Heart left ventricle (tissue), 16 donors: ENCODE measurements at regions not wholly inside any gene's neighbourhood (a gene's known extent, or its start where the extent isn't known, plus 50 kb on each side); places are given as distances from the start of the nearest gene placed in this dataset.

Experiments
- ATAC-seq, 4 donors: fragments of 200-7000 bp; cut with Tn5 transposase; one replicate each; pipeline ENCODE4 v1.9.1; 2020 to 2022; ENCODE audit warnings: moderate library complexity in 4 of 4, mild to moderate bottlenecking in 3 of 4, moderate number of reproducible peaks in 1 of 4
- DNase-seq, 5 donors: peaks; one replicate each; pipeline ENCODE4 v3.0.0-alpha.2; 2020
- H3K27ac ChIP-seq, 12 donors: fragments of 200-600 bp; sonication (generic) in 4 of 12; one replicate each; pipeline versions ENCODE4 v1.5.0 to v1.8.0; 2016 to 2022; ENCODE audit warnings: mild to moderate bottlenecking in 2 of 12
- H3K27me3 ChIP-seq, 9 donors: fragments of 200-600 bp; sonication (generic) in 2 of 9; one replicate each; pipeline versions ENCODE4 v1.5.1 to v1.8.0; 2016 to 2022; ENCODE audit warnings: mild to moderate bottlenecking in 3 of 9
- H3K36me3 ChIP-seq, 9 donors: fragments of 200-600 bp; sonication (generic) in 2 of 9; one replicate each; pipeline versions ENCODE4 v1.5.0 to v1.8.0; 2018 to 2022; ENCODE audit warnings: mild to moderate bottlenecking in 2 of 9
- H3K4me1 ChIP-seq, 12 donors: fragments of 200-600 bp; sonication (generic) in 4 of 12; one replicate each; pipeline versions ENCODE4 v1.5.0 to v1.8.0; 2016 to 2022; ENCODE audit warnings: mild to moderate bottlenecking in 3 of 12
- H3K4me3 ChIP-seq, 12 donors: fragments of 200-600 bp; sonication (generic) in 4 of 12; one replicate each; pipeline versions ENCODE4 v1.5.0 to v1.8.0; 2017 to 2022; ENCODE audit warnings: mild to moderate bottlenecking in 9 of 12, moderate library complexity in 4 of 12
- H3K9me3 ChIP-seq, 12 donors: fragments of 200-600 bp; sonication (generic) in 4 of 12; one replicate each; pipeline versions ENCODE4 v1.5.0 to v1.8.0; 2016 to 2022; ENCODE audit warnings: mild to moderate bottlenecking in 1 of 12
- POLR2A ChIP-seq, 2 donors: fragments of 450-650 bp; IDR thresholded peaks; one replicate each; pipeline ENCODE4 v1.6.1; 2017; ENCODE audit warnings: antibody characterized with exemption in 2 of 2, mild to moderate bottlenecking in 2 of 2, moderate library complexity in 2 of 2
- WGBS, 4 donors: extraction: QIAGEN DNeasy Blood & Tissue Kit in 2 of 4; methylation state at CpG; one replicate each; pipeline versions ENCODE4 v1.1.5 to v1.1.7; 2013 to 2018; 5-methylcytosine and 5-hydroxymethylcytosine counted together
- intact Hi-C, 10 donors: fragments of 100-400 bp; cut with DNase I; formaldehyde crosslinking; loops; one replicate each; pipeline versions ENCODE4 v1.11.1 to v1.14.2; 2022
- TF ChIP-seq, protein P1 (sequence below), 12 donors: fragments of 200-600 bp; sonication (generic) in 4 of 12; IDR thresholded peaks; one replicate each; pipeline versions ENCODE4 v1.5.0 to v1.8.0; 2018 to 2022; ENCODE audit warnings: antibody characterized with exemption in 12 of 12, mild to moderate bottlenecking in 5 of 12
- donor health status: ischemic (EF 13 %, LVEDD 7.1; RV severe dilation, severe dysfunction).
- donor health status: healthy with polysubstance abuse.
- donor health status: DM: no; HTN: yes; CAD: no.
- donor health status: DM: no; HTN: no; CAD: no.
- donor health status: ischemic (EF 25% LVEDD 6.9; RV normal size, moderate dysfunction).
- donor health status: ischemic (EF 25% LVEDD 5.7; RV mildly dilated, moderate dysfunction).
- donor health status: healthy.
- donor health status: DM: yes; HTN: yes; CAD: no.
- donor health status: ischemic (EF 35%, LVEDD 5.7; RV mildly dilated, moderate dysfunction).
- donor health status: nonischemic (EF 11% LVEDD 7.7; RV severe dilation, severe dysfunction).
- donor health status: DM: yes; HTN: yes; CAD: no.
- donor health status: PGD.
- donor health status: ischemic (EF 29% LVEDD 5.4; RV normal size, mild dysfunction).
- donor health status: nonischemic (EF 23%, LVEDD 6.1; RV moderate dilation, normal function).

DNA sequence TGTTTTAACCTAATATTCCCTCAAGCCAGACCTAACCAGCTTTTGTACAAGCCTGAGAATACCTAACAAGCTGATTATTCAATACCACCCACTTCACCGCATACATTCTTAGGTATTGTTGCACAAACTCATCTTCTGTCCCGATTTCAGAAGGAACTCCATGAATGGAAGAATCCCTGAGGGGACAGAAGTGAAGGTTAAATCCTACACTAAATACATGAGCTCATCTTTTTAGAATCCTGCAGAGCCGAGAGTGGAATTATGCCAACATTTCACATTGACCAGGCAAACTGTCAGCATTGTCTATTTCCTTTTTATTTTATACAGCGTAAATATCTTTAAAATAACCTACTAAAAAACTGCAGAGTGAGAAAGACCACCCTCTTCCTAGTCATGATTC, 140.7 kb upstream of the PRICKLE1 start:
- Histone ChIP-seq H3K27ac (no peak overlapping the region), H3K27me3 (no peaks in the 10 kb centered on the region), H3K36me3 (no peaks in the 10 kb centered on the region), H3K4me1 (peaks cover 0 to 6% (median 0%) of the 10 kb centered on the region in 12 donors), H3K4me3 (no peak overlapping the region), H3K9me3 (peaks cover 0 to 17% (median 5%) of the 10 kb centered on the region in 12 donors)
- WGBS, 4 donors, result 42 to 48% (median 47%) methylated on average over 4 of the region's 4 CpGs
- intact Hi-C loops, result loop anchor here in 1 of 10 donors (10.0 kb wide), 1 partner anchor 245 kb away; no protein-coding TSS in a partner anchor
- DNase-seq (no peak), ATAC-seq (no peak)
- TF ChIP-seq POLR2A (IDR thresholded peaks at IDR 0.05), result no peak
- TF ChIP-seq, protein P1, sequence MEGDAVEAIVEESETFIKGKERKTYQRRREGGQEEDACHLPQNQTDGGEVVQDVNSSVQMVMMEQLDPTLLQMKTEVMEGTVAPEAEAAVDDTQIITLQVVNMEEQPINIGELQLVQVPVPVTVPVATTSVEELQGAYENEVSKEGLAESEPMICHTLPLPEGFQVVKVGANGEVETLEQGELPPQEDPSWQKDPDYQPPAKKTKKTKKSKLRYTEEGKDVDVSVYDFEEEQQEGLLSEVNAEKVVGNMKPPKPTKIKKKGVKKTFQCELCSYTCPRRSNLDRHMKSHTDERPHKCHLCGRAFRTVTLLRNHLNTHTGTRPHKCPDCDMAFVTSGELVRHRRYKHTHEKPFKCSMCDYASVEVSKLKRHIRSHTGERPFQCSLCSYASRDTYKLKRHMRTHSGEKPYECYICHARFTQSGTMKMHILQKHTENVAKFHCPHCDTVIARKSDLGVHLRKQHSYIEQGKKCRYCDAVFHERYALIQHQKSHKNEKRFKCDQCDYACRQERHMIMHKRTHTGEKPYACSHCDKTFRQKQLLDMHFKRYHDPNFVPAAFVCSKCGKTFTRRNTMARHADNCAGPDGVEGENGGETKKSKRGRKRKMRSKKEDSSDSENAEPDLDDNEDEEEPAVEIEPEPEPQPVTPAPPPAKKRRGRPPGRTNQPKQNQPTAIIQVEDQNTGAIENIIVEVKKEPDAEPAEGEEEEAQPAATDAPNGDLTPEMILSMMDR (IDR thresholded peaks at IDR 0.05), result no peak

DNA sequence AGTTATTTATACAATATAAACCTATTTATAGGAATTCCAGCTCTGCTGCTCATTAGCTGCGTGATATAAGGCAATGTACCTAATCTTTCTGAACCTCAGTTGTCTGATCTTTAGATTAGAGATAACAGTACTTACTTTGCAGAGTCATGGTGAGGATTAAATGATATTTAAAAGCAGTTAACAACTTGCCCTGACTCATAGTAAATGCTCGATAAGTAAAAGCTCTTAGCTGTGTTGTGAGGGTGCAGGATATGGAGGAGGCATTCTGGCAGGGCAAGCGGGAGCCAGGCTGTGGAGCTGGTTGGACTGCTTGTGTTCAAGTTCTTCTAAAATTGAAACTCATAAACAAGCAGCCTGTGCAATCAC, 140.0 kb upstream of the PRICKLE1 start:
- Histone ChIP-seq H3K9me3 (peaks cover 0 to 23% (median 6%) of the 10 kb centered on the region in 12 donors), H3K36me3 (no peaks in the 10 kb centered on the region), H3K4me1 (peaks cover 0 to 6% (median 0%) of the 10 kb centered on the region in 12 donors), H3K27me3 (no peaks in the 10 kb centered on the region), H3K4me3 (no peak overlapping the region), H3K27ac (no peak overlapping the region)
- WGBS, 4 donors, result 83 to 87% (median 84%) methylated on average over 3 of the region's 3 CpGs
- no peak for DNase-seq
- no peak for ATAC-seq
- intact Hi-C loops, result no loop called here
- TF ChIP-seq, protein P1 (IDR thresholded peaks at IDR 0.05), result no peak
- TF ChIP-seq POLR2A (IDR thresholded peaks at IDR 0.05), result no peak

DNA sequence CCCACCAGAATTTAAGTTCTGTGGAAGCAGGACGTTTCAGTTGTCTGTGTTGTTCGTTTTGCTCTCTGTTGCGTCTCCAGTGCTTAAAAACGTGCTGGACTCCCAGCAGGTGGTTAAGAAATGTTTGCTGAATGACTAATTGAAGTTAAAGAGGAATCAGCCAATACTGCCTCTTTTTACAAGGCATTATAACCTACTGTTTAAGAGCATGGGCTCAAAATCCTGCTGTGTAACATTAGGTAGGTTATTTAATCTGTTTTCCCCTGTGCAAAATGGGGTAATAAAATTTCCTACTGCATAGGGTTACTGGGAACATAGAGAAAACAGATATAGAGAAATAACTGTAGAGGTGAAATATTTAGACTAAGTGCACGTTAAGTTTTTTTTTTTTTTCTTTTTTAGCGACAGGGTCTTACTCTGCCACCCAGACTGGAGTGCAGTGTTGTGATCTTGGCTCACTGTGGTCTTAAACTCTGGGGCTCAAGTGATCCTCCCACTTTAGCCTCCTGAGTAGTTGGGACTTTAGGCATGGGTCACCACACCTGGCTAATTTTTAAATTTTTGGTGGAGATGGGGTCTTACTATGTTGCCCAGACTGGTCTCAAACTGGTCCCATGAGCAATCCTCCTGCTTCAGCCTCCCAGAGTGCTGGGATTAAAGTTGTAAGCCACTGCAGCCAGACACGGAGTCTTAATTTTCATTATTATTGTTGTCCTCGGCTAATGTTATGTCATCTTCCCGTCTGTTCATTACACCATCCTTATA, 139.4 kb upstream of the PRICKLE1 start:
- intact Hi-C loops, result no loop called here
- H3K4me3 ChIP-seq, result no peak overlapping the region
- DNase-seq, result no peak
- H3K27me3 ChIP-seq, result no peaks in the 10 kb centered on the region
- H3K36me3 ChIP-seq, result no peaks in the 10 kb centered on the region
- peaks cover 0 to 6% (median 0%) of the 10 kb centered on the region in 12 donors for H3K4me1 ChIP-seq
- peaks cover 0 to 23% (median 6%) of the 10 kb centered on the region in 12 donors for H3K9me3 ChIP-seq
- no peak for ATAC-seq
- TF ChIP-seq, protein P1 (IDR thresholded peaks at IDR 0.05), result no peak
- TF ChIP-seq POLR2A (IDR thresholded peaks at IDR 0.05), result no peak
- 74 to 88% (median 87%) methylated on average over 9 of the region's 9 CpGs for WGBS, 4 donors
- H3K27ac ChIP-seq, result no peak overlapping the region

DNA sequence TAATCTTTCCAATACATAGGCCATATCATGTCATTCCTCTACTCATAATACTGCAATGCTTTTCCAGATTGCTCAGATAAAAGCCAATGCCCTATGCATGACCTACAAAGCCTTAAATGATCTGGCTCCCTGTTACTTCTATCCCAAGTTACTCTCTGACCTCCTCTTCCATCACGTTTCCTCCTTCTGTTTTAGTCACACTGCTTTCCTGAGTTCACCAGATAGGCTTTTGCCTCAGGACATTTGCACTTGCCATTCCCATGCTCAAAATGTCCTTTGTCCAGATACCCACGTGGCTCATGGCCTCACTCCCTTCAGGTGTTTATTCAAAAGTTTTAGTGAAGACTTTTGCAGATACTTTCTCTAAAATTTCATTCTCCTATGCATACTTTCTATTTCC, 138.7 kb upstream of the PRICKLE1 start:
- DNase-seq, result no peak
- no peaks in the 10 kb centered on the region for H3K27me3 ChIP-seq
- 75 to 83% (median 79%) methylated on average over 2 of the region's 2 CpGs for WGBS, 4 donors
- TF ChIP-seq, protein P1 (IDR thresholded peaks at IDR 0.05), result no peak
- no peak for TF ChIP-seq POLR2A (IDR thresholded peaks at IDR 0.05)
- intact Hi-C loops, result no loop called here
- H3K4me3 ChIP-seq, result no peak overlapping the region
- no peak overlapping the region for H3K27ac ChIP-seq
- no peaks in the 10 kb centered on the region for H3K36me3 ChIP-seq
- ATAC-seq, result no peak
- peaks cover 0 to 23% (median 6%) of the 10 kb centered on the region in 12 donors for H3K9me3 ChIP-seq
- peaks cover 0 to 6% (median 0%) of the 10 kb centered on the region in 12 donors for H3K4me1 ChIP-seq
